Uterus (tissue), 2 donors: ENCODE measurements at regions not wholly inside any gene's neighbourhood (a gene's known extent, or its start where the extent isn't known, plus 50 kb on each side); places are given as distances from the start of the nearest gene placed in this dataset.

Source experiments
- CTCF ChIP-seq, 4 experiments: fragments of 200-600 bp in 2 of 4; fragments of 450-650 bp in 2 of 4; sonication (generic) in 2 of 4; IDR thresholded peaks; one replicate each; pipeline ENCODE4 v1.5.1; 2016 to 2019; ENCODE audit warnings: antibody characterized with exemption in 4 of 4, mild to moderate bottlenecking in 2 of 4, moderate library complexity in 1 of 4
- POLR2A ChIP-seq, 2 donors: fragments of 450-650 bp; IDR thresholded peaks; one replicate each; pipeline ENCODE4 v1.6.1; 2016; ENCODE audit warnings: antibody characterized with exemption in 2 of 2, mild to moderate bottlenecking in 1 of 2, moderate library complexity in 1 of 2

GRCh38 chr20:52047811-52048764 lies 143.5 kb downstream of the ZFP64 start:
- no peak for TF ChIP-seq CTCF (IDR thresholded peaks at IDR 0.05)
- no peak for TF ChIP-seq POLR2A (IDR thresholded peaks at IDR 0.05)
